OCI-LY7 (cell line): ENCODE measurements at regions not wholly inside any gene's neighbourhood (a gene's known extent, or its start where the extent isn't known, plus 50 kb on each side); places are given as distances from the start of the nearest gene placed in this dataset.

ENCODE experiments used
- BruUV-seq: library from RNA; stranded (reverse); fragments of 400-500 nt; replicated peaks from 2 replicates; lab custom pipeline; 2021; lab: Mats Ljungman, UMichigan
- CTCF ChIA-PET: fragments of 300-600 bp; sonication (Branson Sonifier 250); formaldehyde crosslinking; loops from one replicate; lab custom pipeline; 2022; ENCODE audit warnings: antibody characterized with exemption; ENCODE audit not compliant: unreplicated experiment; lab: Charles Lee
- POLR2A ChIA-PET: fragments of 300-600 bp; sonication (Branson Sonifier 250); formaldehyde crosslinking; loops from one replicate; lab custom pipeline; 2022; ENCODE audit warnings: antibody characterized with exemption; lab: Charles Lee
- DNase-seq: peaks from one replicate; pipeline ENCODE4 v3.0.0-alpha.2; 2015; ENCODE audit warnings: low spot score
- H2AFZ ChIP-seq: fragments of 200-600 bp; sonication (generic), shearing (Covaris generic); 2 replicates; pipeline ENCODE4 v1.6.1; 2014; ENCODE audit warnings: mild to moderate bottlenecking, antibody characterized with exemption, low read length, moderate library complexity
- H3K27ac ChIP-seq: fragments of 200-600 bp; sonication (generic); 2 replicates; pipeline ENCODE4 v1.5.1; 2014; ENCODE audit warnings: mixed run types, low read depth, mild to moderate bottlenecking, moderate library complexity, low read length, inconsistent platforms; ENCODE audit not compliant: poor library complexity, severe bottlenecking
- H3K36me3 ChIP-seq: fragments of 200-600 bp; sonication (generic); 2 replicates; pipeline ENCODE4 v1.6.1; 2014; ENCODE audit warnings: mild to moderate bottlenecking, antibody characterized with exemption, low read length, moderate library complexity, mixed read lengths; ENCODE audit not compliant: insufficient read depth
- H3K4me1 ChIP-seq: fragments of 200-600 bp; sonication (generic); 2 replicates; pipeline ENCODE4 v1.5.1; 2014; ENCODE audit warnings: mild to moderate bottlenecking, low read length; ENCODE audit not compliant: insufficient read depth, poor library complexity, severe bottlenecking
- H3K4me2 ChIP-seq: fragments of 200-600 bp; sonication (generic); 2 replicates; pipeline ENCODE4 v1.6.1; 2014; ENCODE audit warnings: mild to moderate bottlenecking, low read length
- H3K4me3 ChIP-seq: fragments of 200-600 bp; sonication (generic); 2 replicates; pipeline ENCODE4 v1.5.1; 2014; ENCODE audit warnings: mild to moderate bottlenecking, low read depth, low read length; ENCODE audit not compliant: poor library complexity, severe bottlenecking
- H3K79me2 ChIP-seq: fragments of 200-600 bp; sonication (generic); 2 replicates; pipeline ENCODE4 v1.6.1; 2016; ENCODE audit warnings: low read depth, mild to moderate bottlenecking, low read length, moderate library complexity, mixed read lengths; ENCODE audit not compliant: insufficient read depth
- H3K9me2 ChIP-seq: fragments of 200-600 bp; sonication (generic); 2 replicates; pipeline ENCODE4 v1.6.1; 2016; ENCODE audit warnings: mild to moderate bottlenecking, low read length, mixed read lengths; ENCODE audit not compliant: insufficient read depth
- H3K9me3 ChIP-seq: fragments of 200-600 bp; sonication (generic); 2 replicates; pipeline ENCODE4 v1.6.1; 2014; ENCODE audit warnings: mild to moderate bottlenecking, mixed run types, low read length, mixed read lengths
- H4K20me1 ChIP-seq: fragments of 200-600 bp; sonication (generic); 2 replicates; pipeline ENCODE4 v1.6.1; 2014; ENCODE audit warnings: mild to moderate bottlenecking, antibody characterized with exemption, low read length, moderate library complexity, mixed read lengths; ENCODE audit not compliant: insufficient read depth
- EZH2phosphoT487 ChIP-seq: fragments of 200-600 bp; sonication (generic); IDR thresholded peaks from 2 replicates; pipeline ENCODE4 v1.6.1; 2018; ENCODE audit warnings: low read depth, borderline replicate concordance, mild to moderate bottlenecking, mixed run types, antibody characterized with exemption, low read length, moderate library complexity, mixed read lengths
- intact Hi-C: fragments of 100-400 bp; cut with micrococcal nuclease; formaldehyde crosslinking; loops from one replicate; pipeline ENCODE4 v1.10.0; 2022; ENCODE audit not compliant: unreplicated experiment
- TF ChIP-seq, protein P1 (sequence below): fragments of 200-600 bp; sonication (generic); conservative IDR thresholded peaks from 2 replicates; pipeline ENCODE4 v1.5.1; 2014; ENCODE audit warnings: mild to moderate bottlenecking, antibody characterized with exemption, low read length, moderate library complexity, mixed read lengths

DNA sequence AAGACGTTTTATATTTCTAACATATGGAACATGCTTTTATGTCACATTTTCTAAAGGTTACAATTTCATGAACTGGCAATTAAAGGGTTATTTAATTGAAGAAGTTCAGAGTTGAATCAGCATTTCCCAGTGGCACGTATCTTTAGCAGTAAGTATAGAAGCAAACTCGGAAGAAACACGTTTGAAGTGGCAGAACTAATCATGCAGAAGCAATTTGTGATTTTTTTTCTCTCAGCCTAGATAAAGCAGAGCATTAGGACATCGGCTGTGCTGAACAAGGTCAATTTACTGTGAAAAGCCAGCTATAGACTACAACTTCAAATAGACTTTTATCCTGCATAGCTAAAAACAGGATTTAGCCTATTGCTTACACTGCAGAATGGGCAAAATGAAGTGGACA lies 104.7 kb downstream of the ISL1 start:
- H3K9me3 ChIP-seq, result no peaks in the 10 kb centered on the region
- H3K4me3 ChIP-seq, result no peak overlapping the region
- TF ChIP-seq, protein P1, sequence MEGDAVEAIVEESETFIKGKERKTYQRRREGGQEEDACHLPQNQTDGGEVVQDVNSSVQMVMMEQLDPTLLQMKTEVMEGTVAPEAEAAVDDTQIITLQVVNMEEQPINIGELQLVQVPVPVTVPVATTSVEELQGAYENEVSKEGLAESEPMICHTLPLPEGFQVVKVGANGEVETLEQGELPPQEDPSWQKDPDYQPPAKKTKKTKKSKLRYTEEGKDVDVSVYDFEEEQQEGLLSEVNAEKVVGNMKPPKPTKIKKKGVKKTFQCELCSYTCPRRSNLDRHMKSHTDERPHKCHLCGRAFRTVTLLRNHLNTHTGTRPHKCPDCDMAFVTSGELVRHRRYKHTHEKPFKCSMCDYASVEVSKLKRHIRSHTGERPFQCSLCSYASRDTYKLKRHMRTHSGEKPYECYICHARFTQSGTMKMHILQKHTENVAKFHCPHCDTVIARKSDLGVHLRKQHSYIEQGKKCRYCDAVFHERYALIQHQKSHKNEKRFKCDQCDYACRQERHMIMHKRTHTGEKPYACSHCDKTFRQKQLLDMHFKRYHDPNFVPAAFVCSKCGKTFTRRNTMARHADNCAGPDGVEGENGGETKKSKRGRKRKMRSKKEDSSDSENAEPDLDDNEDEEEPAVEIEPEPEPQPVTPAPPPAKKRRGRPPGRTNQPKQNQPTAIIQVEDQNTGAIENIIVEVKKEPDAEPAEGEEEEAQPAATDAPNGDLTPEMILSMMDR, result no peak
- no peak for TF ChIP-seq EZH2phosphoT487
- ChIA-PET CTCF (no interaction called here), POLR2A (interaction anchor here (0.5 kb wide), 1 partner anchor 1568 kb away, joined by 3 read pairs; no protein-coding TSS in a partner anchor)
- intact Hi-C loops, result no loop called here
- no peaks in the 10 kb centered on the region for H3K9me2 ChIP-seq
- DNase-seq, result no peak
- H2AFZ ChIP-seq, result no peak overlapping the region
- no peak overlapping the region for H3K4me2 ChIP-seq
- H3K4me1 ChIP-seq, result no peaks in the 10 kb centered on the region
- no peak overlapping the region for H3K27ac ChIP-seq
- H3K79me2 ChIP-seq, result no peaks in the 10 kb centered on the region
- no peaks in the 10 kb centered on the region for H3K36me3 ChIP-seq
- H4K20me1 ChIP-seq, result no peaks in the 10 kb centered on the region
- no TSS peak for BruUV-seq

DNA sequence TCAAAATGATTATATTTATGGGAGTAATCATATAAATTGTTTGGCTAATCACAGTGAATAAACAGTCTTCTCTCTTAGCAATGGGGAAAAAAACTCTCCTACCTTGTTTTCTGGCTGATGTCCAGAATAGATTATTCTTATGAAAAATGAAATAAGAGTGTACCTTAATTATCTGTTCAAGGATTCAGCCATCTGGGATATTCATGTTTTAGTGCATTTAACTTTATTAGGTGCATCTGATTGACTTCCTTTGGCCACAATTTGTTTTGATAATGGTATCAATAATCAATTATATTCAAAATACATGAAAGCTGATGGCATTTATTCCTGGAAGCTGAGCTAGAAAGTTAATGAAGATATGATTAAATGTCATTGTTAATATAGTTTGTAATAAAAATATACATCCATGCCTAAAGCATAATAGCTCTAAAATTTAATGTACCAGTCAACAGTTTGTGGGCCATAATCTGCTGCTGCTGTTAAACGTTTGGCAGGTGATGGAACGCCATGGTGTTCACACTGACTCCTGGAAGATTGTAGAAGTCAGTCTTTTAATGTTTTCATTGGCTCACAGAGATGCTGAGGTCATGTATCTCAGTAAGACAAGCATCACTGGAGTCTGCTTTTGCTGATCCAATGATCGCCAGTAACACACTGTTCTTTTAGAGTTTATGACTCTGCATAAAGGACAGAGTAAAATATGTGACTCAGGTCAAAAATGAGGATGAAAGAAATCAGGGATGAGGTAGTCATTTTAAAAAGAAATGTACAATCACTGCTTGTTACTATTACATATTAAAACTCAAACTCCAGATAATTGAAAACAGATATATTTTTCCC lies 105.8 kb downstream of the ISL1 start:
- intact Hi-C loops, result no loop called here
- no peak overlapping the region for H3K4me2 ChIP-seq
- no peaks in the 10 kb centered on the region for H3K9me2 ChIP-seq
- ChIA-PET POLR2A (no interaction called here), CTCF (no interaction called here)
- H3K4me3 ChIP-seq, result no peak overlapping the region
- no peak overlapping the region for H2AFZ ChIP-seq
- no peaks in the 10 kb centered on the region for H3K36me3 ChIP-seq
- H3K4me1 ChIP-seq, result no peaks in the 10 kb centered on the region
- TF ChIP-seq, protein P1, result no peak
- no peak for TF ChIP-seq EZH2phosphoT487
- H3K9me3 ChIP-seq, result no peaks in the 10 kb centered on the region
- H4K20me1 ChIP-seq, result no peaks in the 10 kb centered on the region
- H3K79me2 ChIP-seq, result no peaks in the 10 kb centered on the region
- no peak for DNase-seq
- no peak overlapping the region for H3K27ac ChIP-seq
- no TSS peak for BruUV-seq

DNA sequence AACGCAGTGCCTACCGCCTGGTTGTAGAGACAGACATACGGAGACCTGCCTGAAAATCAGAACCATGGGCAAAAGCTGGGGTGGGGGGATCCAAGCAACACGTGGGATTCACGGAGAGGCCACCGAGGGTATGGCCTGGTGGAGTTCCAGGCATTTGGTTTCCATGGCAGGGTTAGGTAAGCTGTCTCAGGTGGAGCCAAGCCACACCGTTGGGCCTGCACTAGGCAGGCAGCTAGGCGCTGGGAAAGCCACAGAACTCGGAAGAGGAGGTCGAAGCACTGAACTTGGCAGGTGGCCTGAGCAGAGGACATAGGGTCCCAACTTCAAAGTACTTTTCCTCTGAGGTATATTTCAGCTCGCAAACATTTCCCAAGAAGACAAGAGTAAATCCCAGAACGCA lies 111.6 kb downstream of the ISL1 start:
- no peak overlapping the region for H2AFZ ChIP-seq
- H3K9me2 ChIP-seq, result no peaks in the 10 kb centered on the region
- no peak for DNase-seq
- H4K20me1 ChIP-seq, result no peaks in the 10 kb centered on the region
- H3K4me2 ChIP-seq, result no peak overlapping the region
- intact Hi-C loops, result no loop called here
- POLR2A ChIA-PET, result no interaction called here
- no peaks in the 10 kb centered on the region for H3K36me3 ChIP-seq
- TF ChIP-seq, protein P1, result no peak
- H3K9me3 ChIP-seq, result no peaks in the 10 kb centered on the region
- no peaks in the 10 kb centered on the region for H3K79me2 ChIP-seq
- no peak overlapping the region for H3K4me3 ChIP-seq
- no peaks in the 10 kb centered on the region for H3K4me1 ChIP-seq
- CTCF ChIA-PET, result no interaction called here
- BruUV-seq, result no TSS peak
- no peak overlapping the region for H3K27ac ChIP-seq
